Mesenchymal stem cell (in vitro differentiated cells and primary cell): ENCODE measurements at regions not wholly inside any gene's neighbourhood (a gene's known extent, or its start where the extent isn't known, plus 50 kb on each side); places are given as distances from the start of the nearest gene placed in this dataset.

Experiments
- DNase-seq: peaks from one replicate; pipeline ENCODE4 v3.0.0-alpha.2; 2013
- H2AFZ ChIP-seq: one replicate; pipeline ENCODE4 v1.6.1; 2013; ENCODE audit warnings: low read depth, mild to moderate bottlenecking, control low read depth, inconsistent platforms, low read length, moderate library complexity
- H2AK5ac ChIP-seq: 2 replicates; pipeline ENCODE4 v1.6.1; 2013; ENCODE audit warnings: low read length, moderate library complexity, mild to moderate bottlenecking, inconsistent platforms; ENCODE audit not compliant: severe bottlenecking
- H2BK120ac ChIP-seq: one replicate; pipeline ENCODE4 v1.6.1; 2013; ENCODE audit warnings: low read depth, mild to moderate bottlenecking, inconsistent platforms, low read length, moderate library complexity
- H2BK12ac ChIP-seq, 2 experiments: one replicate each; pipeline ENCODE4 v1.6.1; 2013; ENCODE audit warnings: inconsistent platforms in 2 of 2, low read length in 2 of 2, mild to moderate bottlenecking in 2 of 2, moderate library complexity in 2 of 2, control low read depth in 1 of 2
- H2BK15ac ChIP-seq: one replicate; pipeline ENCODE4 v1.6.1; 2013; ENCODE audit warnings: mild to moderate bottlenecking, low read depth, inconsistent platforms; ENCODE audit not compliant: poor library complexity, severe bottlenecking
- H2BK5ac ChIP-seq: 2 replicates; pipeline ENCODE4 v1.6.1; 2013; ENCODE audit warnings: low read depth, mild to moderate bottlenecking, low read length, control low read depth, inconsistent platforms; ENCODE audit not compliant: poor library complexity, severe bottlenecking
- H3K14ac ChIP-seq, 2 experiments: one replicate each; pipeline ENCODE4 v1.6.1; 2013; ENCODE audit warnings: inconsistent platforms in 2 of 2, low read length in 2 of 2, control low read depth in 1 of 2, mild to moderate bottlenecking in 1 of 2, moderate library complexity in 1 of 2
- H3K18ac ChIP-seq, 2 experiments: one replicate each; pipeline ENCODE4 v1.6.1; 2013; ENCODE audit warnings: inconsistent platforms in 2 of 2, low read length in 2 of 2, control low read depth in 1 of 2, low read depth in 1 of 2, mild to moderate bottlenecking in 1 of 2
- H3K23ac ChIP-seq, 2 experiments: one replicate each; pipeline ENCODE4 v1.6.1; 2013; ENCODE audit warnings: inconsistent platforms in 2 of 2, low read length in 2 of 2, mild to moderate bottlenecking in 2 of 2, moderate library complexity in 2 of 2, control low read depth in 1 of 2
- H3K27ac ChIP-seq: 2 replicates; pipeline ENCODE4 v1.5.1; 2013; ENCODE audit warnings: mild to moderate bottlenecking, moderate library complexity, low read length, control low read depth, inconsistent platforms; ENCODE audit not compliant: poor library complexity, severe bottlenecking
- H3K27me3 ChIP-seq, 2 experiments: 2 replicates each; pipeline versions ENCODE4 v1.6.1 to v1.7.0; 2013; ENCODE audit warnings: low read length in 2 of 2, mild to moderate bottlenecking in 2 of 2, moderate library complexity in 2 of 2, control low read depth in 1 of 2, inconsistent platforms in 1 of 2; ENCODE audit not compliant: control insufficient read depth in 1 of 2, insufficient read depth in 1 of 2
- H3K36me3 ChIP-seq, 2 experiments: 2 replicates each; pipeline versions ENCODE4 v1.6.1 to v1.7.0; 2013; ENCODE audit warnings: low read length in 2 of 2, control low read depth in 1 of 2, inconsistent platforms in 1 of 2, low read depth in 1 of 2, mild to moderate bottlenecking in 1 of 2; ENCODE audit not compliant: insufficient read depth in 2 of 2, control insufficient read depth in 1 of 2
- H3K4ac ChIP-seq, 2 experiments: one replicate each; pipeline ENCODE4 v1.6.1; 2013; ENCODE audit warnings: inconsistent platforms in 2 of 2, low read length in 2 of 2, mild to moderate bottlenecking in 2 of 2, moderate library complexity in 2 of 2, control low read depth in 1 of 2, low read depth in 1 of 2
- H3K4me1 ChIP-seq: 2 replicates; pipeline ENCODE4 v1.6.1; 2013; ENCODE audit warnings: low read depth, low read length, control low read depth; ENCODE audit not compliant: control insufficient read depth, insufficient read depth
- H3K4me2 ChIP-seq: 2 replicates; pipeline ENCODE4 v1.6.1; 2013; ENCODE audit warnings: low read length, mild to moderate bottlenecking, inconsistent platforms; ENCODE audit not compliant: poor library complexity, severe bottlenecking
- H3K4me3 ChIP-seq, 2 experiments: 2 replicates each; pipeline versions ENCODE4 v1.5.1 to v1.7.0; 2013; ENCODE audit warnings: low read length in 2 of 2, mild to moderate bottlenecking in 2 of 2, control low read depth in 1 of 2, low read depth in 1 of 2; ENCODE audit not compliant: insufficient read depth in 1 of 2
- H3K79me1 ChIP-seq: replicated peaks from 2 replicates; pipeline ENCODE4 v1.6.1; 2013; ENCODE audit warnings: mild to moderate bottlenecking, control low read depth, low read length, inconsistent platforms; ENCODE audit not compliant: poor library complexity, severe bottlenecking
- H3K9ac ChIP-seq: 2 replicates; pipeline ENCODE4 v1.7.0; 2013; ENCODE audit warnings: mild to moderate bottlenecking, low read length, moderate library complexity
- H3K9me3 ChIP-seq: 2 replicates; pipeline ENCODE4 v1.7.0; 2013; ENCODE audit warnings: mild to moderate bottlenecking, low read length; ENCODE audit not compliant: control insufficient read depth
- H4K8ac ChIP-seq: one replicate; pipeline ENCODE4 v1.6.1; 2013; ENCODE audit warnings: inconsistent platforms, mild to moderate bottlenecking, low read length, moderate library complexity
- H4K91ac ChIP-seq: one replicate; pipeline ENCODE4 v1.6.1; 2013; ENCODE audit warnings: mild to moderate bottlenecking, low read length, inconsistent platforms
- WGBS: methylation state at CpG from one replicate; pipeline ENCODE4 v1.1.7; 2013; ENCODE audit warnings: mixed read lengths; 5-methylcytosine and 5-hydroxymethylcytosine counted together

GRCh38 chr9:96159596-96159995, 142.4 kb downstream of the HSD17B3 start:
- Histone ChIP-seq H3K9ac (no peak overlapping the region), H3K27me3 (peaks cover 13 to 35% of the 10 kb centered on the region in 2 experiments), H2AFZ (no peak overlapping the region), H3K4ac (no peak overlapping the region), H3K4me3 (no peak overlapping the region), H4K8ac (peak overlapping the region; percentile 24), H3K4me1 (peaks cover 6% of the 10 kb centered on the region), H3K18ac (no peak overlapping the region), H2BK15ac (peak overlapping the region; percentile 16), H2AK5ac (no peak overlapping the region), H3K27ac (no peak overlapping the region), H2BK12ac (no peak overlapping the region), H3K14ac (no peak overlapping the region), H3K36me3 (no peaks in the 10 kb centered on the region), H3K9me3 (no peaks in the 10 kb centered on the region), H2BK120ac (no peak overlapping the region), H3K23ac (no peak overlapping the region), H3K4me2 (no peak overlapping the region), H3K79me1 (no peaks in the 10 kb centered on the region), H4K91ac (no peak overlapping the region), H2BK5ac (no peak overlapping the region)
- no peak for DNase-seq
- WGBS = 89% methylated on average over 4 of the region's 4 CpGs

- no peak overlapping the region for H3K27ac ChIP-seq
- H2BK15ac ChIP-seq = no peak overlapping the region
- no peak overlapping the region for H2BK12ac ChIP-seq
- no peaks in the 10 kb centered on the region for H3K9me3 ChIP-seq
- H3K23ac ChIP-seq = no peak overlapping the region
- no peak overlapping the region for H4K91ac ChIP-seq
- no peak overlapping the region for H4K8ac ChIP-seq
- no peak overlapping the region for H3K18ac ChIP-seq
- no peak overlapping the region for H3K9ac ChIP-seq
- H2AK5ac ChIP-seq = no peak overlapping the region
- peaks cover 6% of the 10 kb centered on the region for H3K4me1 ChIP-seq
- H3K79me1 ChIP-seq = no peaks in the 10 kb centered on the region
- no peak overlapping the region for H2BK120ac ChIP-seq
- no peak overlapping the region for H2AFZ ChIP-seq
- no peak overlapping the region for H3K14ac ChIP-seq
- H3K27me3 ChIP-seq = peaks cover 12 to 31% of the 10 kb centered on the region in 2 experiments
- WGBS = 81% methylated on average over 6 of the region's 9 CpGs
- no peak overlapping the region for H3K4me2 ChIP-seq
- H2BK5ac ChIP-seq = no peak overlapping the region
- H3K36me3 ChIP-seq = no peaks in the 10 kb centered on the region
- H3K4ac ChIP-seq = no peak overlapping the region
- no peak for DNase-seq
- no peak overlapping the region for H3K4me3 ChIP-seq
Measured at GRCh38 chr9:96158909-96159575, 142.9 kb downstream of the HSD17B3 start.

DNA sequence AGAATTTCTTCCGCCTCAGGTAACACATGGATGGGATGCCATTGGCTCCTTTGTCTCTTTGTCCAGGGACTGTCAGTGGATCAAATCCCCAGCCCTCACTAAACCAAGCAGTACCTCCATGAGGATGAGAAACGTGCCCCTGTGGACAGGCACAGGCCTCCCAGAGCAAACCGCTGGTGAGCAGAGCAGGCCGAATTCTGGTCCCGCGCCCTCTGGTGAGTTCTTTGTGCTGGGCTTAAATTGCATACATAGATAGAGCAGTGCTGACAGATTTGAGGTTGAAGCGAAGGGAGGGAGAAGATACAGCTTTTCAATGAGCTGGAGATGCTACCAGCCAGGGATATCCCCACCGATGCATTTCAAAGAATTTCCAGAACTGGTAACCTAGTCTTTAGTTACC, 143.8 kb downstream of the HSD17B3 start:
- Histone ChIP-seq H2BK5ac (no peak overlapping the region), H4K8ac (no peak overlapping the region), H3K18ac (no peak overlapping the region), H2BK120ac (no peak overlapping the region), H3K4me2 (no peak overlapping the region), H3K79me1 (no peaks in the 10 kb centered on the region), H2BK15ac (no peak overlapping the region), H3K4ac (no peak overlapping the region), H3K27me3 (peaks cover 12 to 31% of the 10 kb centered on the region in 2 experiments), H3K4me1 (peaks cover 6% of the 10 kb centered on the region), H3K9me3 (no peaks in the 10 kb centered on the region), H3K14ac (no peak overlapping the region), H3K23ac (no peak overlapping the region), H3K27ac (no peak overlapping the region), H4K91ac (no peak overlapping the region), H2AK5ac (no peak overlapping the region), H3K9ac (no peak overlapping the region), H2BK12ac (no peak overlapping the region), H3K36me3 (no peaks in the 10 kb centered on the region), H3K4me3 (no peak overlapping the region), H2AFZ (no peak overlapping the region)
- no peak for DNase-seq
- WGBS = 96% methylated on average over 7 of the region's 8 CpGs

GRCh38 chr9:96157675-96158074, 144.3 kb downstream of the HSD17B3 start:
- Histone ChIP-seq H3K4me1 (peaks cover 6% of the 10 kb centered on the region), H2BK15ac (no peak overlapping the region), H3K18ac (no peak overlapping the region), H3K14ac (peak overlapping the region in 1 of 2 experiments; percentile 68), H3K79me1 (no peaks in the 10 kb centered on the region), H3K27me3 (peaks cover 12 to 31% of the 10 kb centered on the region in 2 experiments), H3K27ac (no peak overlapping the region), H3K9me3 (no peaks in the 10 kb centered on the region), H4K8ac (no peak overlapping the region), H3K4ac (no peak overlapping the region), H4K91ac (no peak overlapping the region), H2BK120ac (no peak overlapping the region), H2AK5ac (no peak overlapping the region), H3K36me3 (no peaks in the 10 kb centered on the region), H3K9ac (no peak overlapping the region), H3K4me2 (no peak overlapping the region), H2AFZ (no peak overlapping the region), H2BK12ac (peak overlapping the region in 1 of 2 experiments; percentile 64), H3K4me3 (no peak overlapping the region), H2BK5ac (no peak overlapping the region), H3K23ac (no peak overlapping the region)
- 0% methylated on average over 1 of the region's 1 CpG for WGBS
- DNase-seq = no peak
